NCI-H510A treated with DMSO at 0.1 percent for 48 hours (cell line): ENCODE measurements at regions not wholly inside any gene's neighbourhood (a gene's known extent, or its start where the extent isn't known, plus 50 kb on each side); places are given as distances from the start of the nearest gene placed in this dataset.
A peak's percentile ranks its signal among the peaks of the same experiment; 100 is the strongest.
"Not testable (repeated sequence)": the region's sequence is repeated elsewhere in the genome, so short reads cannot be mapped to it uniquely, and the experiment has no call there.

ENCODE experiments used
- DNase-seq: peaks from one replicate; lab custom pipeline; 2025; lab: John Stamatoyannopoulos, UW

GRCh38 chr2:82811946-82812345 lies 1647.1 kb downstream of the SUCLG1 start:
- no peak for DNase-seq

- DNase-seq, result no peak
Observed at GRCh38 chr2:82803307-82803706, 1655.8 kb downstream of the SUCLG1 start.

- DNase-seq, result no peak
Observed at GRCh38 chr2:82797469-82797868, 1661.6 kb downstream of the SUCLG1 start.

- DNase-seq, result no peak
Observed at GRCh38 chr2:82796132-82796531, 1662.9 kb downstream of the SUCLG1 start.

DNA sequence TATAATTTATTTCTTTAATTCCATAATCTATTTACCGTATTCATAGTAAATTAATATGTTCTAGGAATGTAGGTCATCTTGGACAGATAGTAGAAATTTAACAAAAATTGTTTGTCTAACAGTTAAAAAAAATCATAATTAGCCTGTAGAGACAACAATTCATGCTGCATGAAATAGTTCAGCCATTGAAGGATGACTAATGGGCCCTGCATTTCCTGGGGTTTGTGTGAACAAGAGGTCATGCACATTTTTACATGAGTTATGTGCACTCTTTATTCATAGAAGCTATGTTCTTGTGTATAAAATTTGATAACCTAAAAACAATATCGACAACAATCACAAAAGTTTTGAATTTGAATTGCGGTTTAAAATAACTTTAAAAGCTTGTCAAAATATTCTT lies 1663.6 kb downstream of the SUCLG1 start:
- DNase-seq, result no peak

- DNase-seq, result no peak
Observed at GRCh38 chr2:82793711-82794435, 1665.2 kb downstream of the SUCLG1 start.

DNA sequence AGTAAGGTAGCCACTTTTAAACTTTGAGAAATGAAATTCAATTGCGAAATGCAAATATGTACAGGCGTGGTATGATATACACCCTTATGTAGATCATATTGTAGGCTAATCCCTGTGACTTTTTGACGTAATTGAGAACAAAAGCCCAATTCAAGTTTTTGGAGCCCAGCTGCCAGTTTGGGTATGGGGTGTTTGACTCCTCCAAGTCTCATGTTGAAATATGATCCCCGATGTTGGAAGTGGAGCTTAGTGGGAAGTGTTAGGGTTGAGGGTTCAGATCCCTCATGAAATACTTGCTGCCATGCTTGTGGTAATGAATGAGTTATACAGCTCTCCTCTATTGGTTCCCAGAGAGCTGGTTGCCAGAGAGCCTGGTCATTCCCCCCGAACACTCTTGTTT lies 1666.8 kb downstream of the SUCLG1 start:
- no peak for DNase-seq

- DNase-seq, result peak; percentile 71
Observed at GRCh38 chr2:82790206-82791021, 1668.7 kb downstream of the SUCLG1 start.

DNA sequence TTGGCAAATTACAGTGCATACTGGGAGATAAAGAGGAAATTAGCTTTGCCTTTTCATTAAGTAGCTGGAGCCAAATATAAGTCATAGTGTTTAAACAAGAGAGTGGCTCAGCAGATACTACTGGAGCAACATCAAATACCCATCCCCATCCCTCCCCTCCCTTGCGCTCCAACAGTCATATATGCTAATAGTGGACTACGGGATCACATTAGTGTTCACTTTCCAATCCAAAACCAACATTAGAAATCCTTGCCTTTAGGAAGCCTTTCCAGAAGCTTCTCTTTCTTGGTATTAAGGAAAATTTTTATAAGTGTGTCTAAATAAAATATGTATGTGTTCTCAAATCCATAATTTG lies 1669.3 kb downstream of the SUCLG1 start:
- no peak for DNase-seq

DNA sequence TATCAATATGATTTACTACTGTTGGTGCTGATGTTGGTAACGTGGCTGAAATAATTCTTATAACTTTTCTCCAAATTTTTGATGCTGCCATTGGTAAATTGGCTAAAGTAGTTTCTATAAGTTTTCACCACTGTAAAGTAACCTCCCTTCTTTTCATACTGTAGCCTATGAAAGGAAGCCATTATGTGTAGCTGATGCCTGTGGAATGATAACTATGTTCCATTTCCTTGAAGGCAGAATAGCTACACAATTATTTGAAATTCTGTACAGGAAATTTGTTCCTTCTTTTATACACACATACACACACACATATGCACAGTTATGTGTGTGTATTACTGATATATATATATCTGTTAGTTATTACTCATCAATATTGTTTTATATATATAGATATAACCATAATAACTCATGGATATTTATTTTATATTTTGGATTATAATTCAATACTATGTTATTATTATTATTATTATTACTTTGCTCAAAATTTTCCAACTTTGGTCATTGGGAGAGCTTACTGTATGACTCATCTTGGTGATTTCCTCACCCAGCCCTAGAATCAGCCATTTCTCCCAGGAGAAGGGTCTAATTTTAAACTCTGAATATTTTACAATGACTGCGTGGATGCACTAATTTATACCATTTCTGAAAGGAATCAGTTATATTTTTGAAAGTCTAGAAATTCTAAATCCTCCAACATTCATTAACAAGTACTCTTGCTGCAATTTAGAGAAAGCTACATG lies 1677.7 kb downstream of the SUCLG1 start:
- no peak for DNase-seq

GRCh38 chr2:82780050-82780449 lies 1679.0 kb downstream of the SUCLG1 start:
- DNase-seq, result no peak

GRCh38 chr2:82752396-82752795 lies 1706.7 kb downstream of the SUCLG1 start:
- DNase-seq, result no peak

GRCh38 chr2:82748653-82749052 lies 1710.4 kb downstream of the SUCLG1 start:
- no peak for DNase-seq

DNA sequence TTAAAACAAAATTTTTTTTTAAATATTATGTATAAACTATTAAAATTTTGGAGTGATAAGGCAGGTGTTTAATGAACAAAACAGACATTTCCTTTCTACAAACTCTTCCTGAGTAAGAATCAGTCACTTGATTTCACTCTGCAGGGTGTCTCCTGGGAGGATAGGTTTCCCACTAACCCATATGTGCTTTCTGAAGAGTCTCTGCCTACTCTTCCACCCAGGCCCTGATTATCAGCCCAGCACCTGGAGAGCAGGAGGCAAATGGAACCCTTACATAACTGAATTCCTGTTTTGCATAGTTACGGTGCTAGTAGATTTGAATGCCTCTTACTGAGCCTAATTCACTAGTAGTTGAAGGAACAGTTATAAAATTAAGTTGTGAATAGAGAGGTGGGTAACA lies 1718.6 kb downstream of the SUCLG1 start:
- DNase-seq, result no peak

DNA sequence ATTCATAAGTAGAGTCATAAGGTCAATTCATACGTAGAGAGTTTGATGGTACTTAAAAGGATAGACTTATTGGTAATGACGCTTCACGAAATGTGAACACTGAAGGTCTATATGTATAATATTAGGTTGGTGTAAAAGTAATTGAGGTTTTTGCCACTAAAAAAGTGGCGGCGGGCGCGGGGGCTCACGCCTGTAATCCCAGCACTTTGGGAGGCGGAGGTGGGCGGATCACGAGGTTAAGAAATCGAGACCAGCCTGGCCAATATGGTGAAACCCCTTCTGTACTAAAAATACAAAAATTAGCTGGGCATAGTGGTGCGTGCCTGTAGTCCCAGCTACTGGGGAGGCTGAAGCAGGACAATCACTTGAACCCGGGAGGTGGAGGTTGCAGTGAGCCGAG lies 1721.1 kb downstream of the SUCLG1 start:
- not testable (repeated sequence) for DNase-seq

- DNase-seq, result no peak
Observed at GRCh38 chr2:82735336-82735735, 1723.7 kb downstream of the SUCLG1 start.

DNA sequence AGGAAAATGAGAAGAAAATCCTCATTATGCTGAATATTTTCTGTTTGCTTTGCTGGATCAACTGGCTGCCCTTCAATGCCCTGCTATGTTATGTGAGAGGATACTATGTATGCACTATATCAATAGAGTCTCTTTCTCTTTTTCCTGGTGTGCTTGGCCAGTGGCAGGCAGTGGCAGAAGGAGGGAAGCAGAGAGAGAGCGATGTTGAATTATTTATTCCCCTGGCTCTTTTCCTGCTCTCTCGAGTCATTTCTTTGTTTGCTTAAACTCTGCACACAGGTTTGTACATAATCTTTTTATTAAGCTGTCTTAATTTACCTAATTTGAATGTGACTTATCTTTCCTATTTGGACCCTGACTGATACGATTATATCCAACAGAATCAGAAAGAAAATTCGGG lies 1727.3 kb downstream of the SUCLG1 start:
- no peak for DNase-seq

DNA sequence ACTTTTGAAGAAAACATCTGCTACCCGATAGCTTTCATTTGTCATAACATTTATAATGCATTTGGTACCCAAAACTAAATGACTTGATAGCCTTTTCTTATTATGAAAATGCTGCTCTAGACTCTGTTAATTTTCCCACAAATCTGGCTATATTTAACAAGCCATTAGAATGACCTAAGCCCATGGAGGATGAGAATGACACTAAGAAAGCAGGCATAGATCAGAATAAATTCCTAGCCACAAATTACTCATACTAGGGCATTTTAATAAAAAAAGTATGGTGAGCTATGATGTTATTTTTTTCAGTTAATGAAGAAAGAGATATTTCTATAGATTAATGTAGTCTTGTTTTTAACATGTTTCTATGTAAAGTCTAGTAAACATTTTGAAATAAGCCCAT lies 1728.3 kb downstream of the SUCLG1 start:
- no peak for DNase-seq

GRCh38 chr2:82728090-82728489 lies 1731.0 kb downstream of the SUCLG1 start:
- DNase-seq, result no peak

DNA sequence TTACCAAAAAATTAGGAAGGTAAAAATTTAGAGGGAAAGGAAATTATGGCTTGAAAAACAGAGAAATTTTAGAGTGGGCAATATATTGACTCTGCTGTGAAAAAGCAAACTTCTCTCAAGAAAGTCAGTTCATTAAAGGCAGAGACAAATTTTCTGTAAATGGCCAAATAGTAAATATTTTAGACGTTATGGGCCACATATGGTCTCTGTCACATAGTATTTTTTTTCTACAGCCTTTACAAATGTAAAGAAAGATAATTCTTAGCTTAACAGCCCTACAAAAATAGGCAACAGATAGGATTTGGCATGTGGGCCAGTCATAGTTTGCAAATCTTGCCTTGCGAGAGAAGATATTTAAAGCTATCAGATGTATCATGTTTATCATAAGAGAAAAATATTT lies 1750.4 kb downstream of the SUCLG1 start:
- DNase-seq, result no peak

GRCh38 chr2:82697231-82697630 lies 1761.8 kb downstream of the SUCLG1 start:
- no peak for DNase-seq

- DNase-seq, result no peak
Observed at GRCh38 chr2:82694431-82694830, 1764.6 kb downstream of the SUCLG1 start.
